Nephron progenitor cell (in vitro differentiated cells): ENCODE measurements at regions not wholly inside any gene's neighbourhood (a gene's known extent, or its start where the extent isn't known, plus 50 kb on each side); places are given as distances from the start of the nearest gene placed in this dataset.
A peak's percentile ranks its signal among the peaks of the same experiment; 100 is the strongest.

ENCODE experiments used
- DNase-seq: peaks from one replicate; pipeline ENCODE4 v3.0.0; 2021
- H3K27ac Mint-ChIP-seq: 2 replicates; pipeline ENCODE4 v1.8.0; 2021; ENCODE audit warnings: mild to moderate bottlenecking, moderate library complexity, mixed read lengths
- H3K27me3 Mint-ChIP-seq: 2 replicates; pipeline ENCODE4 v1.8.0; 2021; ENCODE audit warnings: mild to moderate bottlenecking, low read depth, mixed read lengths; ENCODE audit not compliant: poor library complexity
- H3K36me3 Mint-ChIP-seq: 2 replicates; pipeline ENCODE4 v1.8.0; 2021; ENCODE audit warnings: low read depth, mixed read lengths
- H3K4me1 Mint-ChIP-seq: 2 replicates; pipeline ENCODE4 v1.8.0; 2021; ENCODE audit warnings: mixed read lengths
- H3K4me3 Mint-ChIP-seq: 2 replicates; pipeline ENCODE4 v1.8.0; 2021; ENCODE audit warnings: mild to moderate bottlenecking, moderate library complexity, mixed read lengths
- H3K9me3 Mint-ChIP-seq: 2 replicates; pipeline ENCODE4 v1.8.0; 2021; ENCODE audit warnings: mild to moderate bottlenecking, moderate library complexity, mixed read lengths
- CTCF ChIP-seq: fragments of 200-600 bp; sonication (generic); IDR thresholded peaks from 2 replicates; pipeline ENCODE4 v1.5.0; 2021; ENCODE audit warnings: antibody characterized with exemption

- no peaks in the 10 kb centered on the region for H3K36me3 Mint-ChIP-seq
- no peak overlapping the region for H3K4me3 Mint-ChIP-seq
- H3K27ac Mint-ChIP-seq, result no peak overlapping the region
- TF ChIP-seq CTCF, result no peak
- H3K9me3 Mint-ChIP-seq, result peaks cover 15% of the 10 kb centered on the region
- DNase-seq, result no peak
- H3K27me3 Mint-ChIP-seq, result peaks cover 8% of the 10 kb centered on the region
- peaks cover 8% of the 10 kb centered on the region for H3K4me1 Mint-ChIP-seq
Measured at GRCh38 chr2:219893541-219893940, 266.1 kb downstream of the SLC4A3 start.

GRCh38 chr2:219897456-219897855, 270.0 kb downstream of the SLC4A3 start:
- H3K4me1 Mint-ChIP-seq, result peaks cover 30% of the 10 kb centered on the region
- peaks cover 8% of the 10 kb centered on the region for H3K27me3 Mint-ChIP-seq
- H3K27ac Mint-ChIP-seq, result no peak overlapping the region
- H3K36me3 Mint-ChIP-seq, result no peaks in the 10 kb centered on the region
- peaks cover 22% of the 10 kb centered on the region for H3K9me3 Mint-ChIP-seq
- no peak overlapping the region for H3K4me3 Mint-ChIP-seq
- DNase-seq, result no peak
- TF ChIP-seq CTCF, result no peak

- TF ChIP-seq CTCF, result no peak
- Mint-ChIP-seq H3K27ac (no peak overlapping the region), H3K4me3 (no peak overlapping the region), H3K4me1 (peaks cover 50% of the 10 kb centered on the region), H3K9me3 (peaks cover 22% of the 10 kb centered on the region), H3K27me3 (peaks cover 8% of the 10 kb centered on the region), H3K36me3 (no peaks in the 10 kb centered on the region)
- no peak for DNase-seq
Measured at GRCh38 chr2:219901155-219901554, 273.7 kb downstream of the SLC4A3 start.

- Mint-ChIP-seq H3K27ac (peak overlapping the region; percentile 87), H3K4me1 (peaks cover 48% of the 10 kb centered on the region), H3K36me3 (no peaks in the 10 kb centered on the region), H3K27me3 (peaks cover 4% of the 10 kb centered on the region), H3K4me3 (peak overlapping the region; percentile 18), H3K9me3 (peaks cover 16% of the 10 kb centered on the region)
- no peak for TF ChIP-seq CTCF
- DNase-seq, result peak; percentile 27
Measured at GRCh38 chr2:219902891-219903552, 275.6 kb downstream of the SLC4A3 start.

GRCh38 chr2:219905640-219906039, 278.2 kb downstream of the SLC4A3 start:
- no peak for TF ChIP-seq CTCF
- H3K27ac Mint-ChIP-seq, result no peak overlapping the region
- no peak for DNase-seq
- peaks cover 43% of the 10 kb centered on the region for H3K4me1 Mint-ChIP-seq
- H3K27me3 Mint-ChIP-seq, result peaks cover 4% of the 10 kb centered on the region
- H3K9me3 Mint-ChIP-seq, result peaks cover 1% of the 10 kb centered on the region
- no peaks in the 10 kb centered on the region for H3K36me3 Mint-ChIP-seq
- H3K4me3 Mint-ChIP-seq, result no peak overlapping the region
